Aorta (tissue), 5 donors: ENCODE measurements at regions not wholly inside any gene's neighbourhood (a gene's known extent, or its start where the extent isn't known, plus 50 kb on each side); places are given as distances from the start of the nearest gene placed in this dataset.

Experiments
- ATAC-seq: fragments of 200-7000 bp; cut with Tn5 transposase; one replicate; pipeline ENCODE4 v1.9.1; 2022; ENCODE audit warnings: moderate library complexity; ENCODE audit not compliant: low FRiP score
- DNase-seq, 2 donors: peaks; one replicate each; pipeline ENCODE4 v3.0.0-alpha.2; 2020
- H3K27ac ChIP-seq, 2 donors: one replicate each; pipeline ENCODE4 v1.5.1; 2013; ENCODE audit warnings: low read length in 2 of 2, mild to moderate bottlenecking in 2 of 2, moderate library complexity in 2 of 2, control low read depth in 1 of 2, inconsistent platforms in 1 of 2, low read depth in 1 of 2
- H3K27me3 ChIP-seq, 2 donors: one replicate each; pipeline ENCODE4 v1.6.1; 2013; ENCODE audit warnings: control low read depth in 1 of 2, low read length in 1 of 2, mild to moderate bottlenecking in 1 of 2, moderate library complexity in 1 of 2; ENCODE audit not compliant: insufficient read depth in 2 of 2, control insufficient read depth in 1 of 2
- H3K36me3 ChIP-seq, 2 donors: one replicate each; pipeline ENCODE4 v1.6.1; 2013; ENCODE audit warnings: control low read depth in 1 of 2, low read length in 1 of 2, mild to moderate bottlenecking in 1 of 2; ENCODE audit not compliant: insufficient read depth in 2 of 2, control insufficient read depth in 1 of 2
- H3K4me1 ChIP-seq, 2 donors: one replicate each; pipeline ENCODE4 v1.6.1; 2013; ENCODE audit warnings: low read length in 2 of 2, control low read depth in 1 of 2, mild to moderate bottlenecking in 1 of 2, moderate library complexity in 1 of 2; ENCODE audit not compliant: insufficient read depth in 2 of 2, control insufficient read depth in 1 of 2
- H3K4me3 ChIP-seq, 2 donors: one replicate each; pipeline ENCODE4 v1.5.1; 2013; ENCODE audit warnings: low read length in 2 of 2, control low read depth in 1 of 2, mild to moderate bottlenecking in 1 of 2
- H3K9me3 ChIP-seq: one replicate; pipeline ENCODE4 v1.6.1; 2013; ENCODE audit warnings: mild to moderate bottlenecking, low read length; ENCODE audit not compliant: control insufficient read depth
- WGBS, 2 donors: extraction: QIAGEN DNeasy Blood & Tissue Kit; methylation state at CpG; one replicate each; pipeline ENCODE4 v1.1.7; 2013; 5-methylcytosine and 5-hydroxymethylcytosine counted together
- intact Hi-C, 2 donors: fragments of 100-400 bp; cut with DNase I; formaldehyde crosslinking; loops; one replicate each; pipeline versions ENCODE4 v1.14.2 to v1.15.0; 2022
- donor health status: healthy with polysubstance abuse.
- donor health status: Bipolar disorder and iron deficiency.
- donor health status: DM: no; HTN: no; CAD: no.
- donor health status: DM: no; HTN: no; CAD: no.
- donor health status: DM: yes; HTN: yes; CAD: no.

DNA sequence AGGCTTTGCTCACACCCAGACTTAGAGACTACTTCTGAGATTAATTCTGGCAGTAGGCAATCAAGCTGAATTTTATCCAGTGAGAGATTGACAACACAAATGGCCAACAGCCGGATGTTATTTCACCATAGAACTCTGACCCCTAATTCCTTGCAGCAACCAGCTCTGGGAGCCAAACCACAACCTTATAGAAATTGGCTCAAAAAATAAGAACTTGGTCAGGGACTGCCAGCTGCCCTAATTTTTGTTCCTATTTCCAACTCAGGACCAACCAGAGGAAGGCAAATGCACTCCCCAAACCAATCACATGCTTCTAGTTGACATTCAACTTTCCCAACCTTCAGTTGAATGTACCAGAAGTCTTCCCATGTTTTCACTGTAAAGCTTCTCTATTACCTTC is 269.7 kb downstream of the HS3ST1 start:
- 84 to 90% methylated on average over 1 of the region's 1 CpG for WGBS, 2 donors
- Histone ChIP-seq H3K36me3 (no peaks in the 10 kb centered on the region), H3K4me3 (no peak overlapping the region), H3K27ac (no peak overlapping the region), H3K4me1 (no peaks in the 10 kb centered on the region), H3K9me3 (no peaks in the 10 kb centered on the region), H3K27me3 (no peaks in the 10 kb centered on the region)
- no peak for DNase-seq
- intact Hi-C loops, result no loop called here
- no peak for ATAC-seq

- Histone ChIP-seq H3K9me3 (no peaks in the 10 kb centered on the region), H3K27me3 (no peaks in the 10 kb centered on the region), H3K27ac (no peak overlapping the region), H3K4me3 (no peak overlapping the region), H3K36me3 (no peaks in the 10 kb centered on the region), H3K4me1 (no peaks in the 10 kb centered on the region)
- DNase-seq (no peak), ATAC-seq (no peak)
- WGBS, 2 donors, result 30 to 42% methylated on average over 5 of the region's 5 CpGs
- intact Hi-C loops, result no loop called here
Observed at GRCh38 chr4:11155208-11155867, 273.4 kb downstream of the HS3ST1 start.

GRCh38 chr4:11153171-11153750 is 275.4 kb downstream of the HS3ST1 start:
- WGBS, 2 donors, result 83 to 85% methylated on average over 3 of the region's 3 CpGs
- DNase-seq (no peak), ATAC-seq (no peak)
- no peaks in the 10 kb centered on the region for H3K9me3 ChIP-seq
- no peaks in the 10 kb centered on the region for H3K36me3 ChIP-seq
- no peaks in the 10 kb centered on the region for H3K27me3 ChIP-seq
- H3K27ac ChIP-seq, result no peak overlapping the region
- H3K4me1 ChIP-seq, result no peaks in the 10 kb centered on the region
- H3K4me3 ChIP-seq, result no peak overlapping the region
- intact Hi-C loops, result no loop called here

- H3K4me1 ChIP-seq, result no peaks in the 10 kb centered on the region
- no peak overlapping the region for H3K4me3 ChIP-seq
- no peak overlapping the region for H3K27ac ChIP-seq
- DNase-seq (no peak), ATAC-seq (no peak)
- WGBS, 2 donors, result 95 to 99% methylated on average over 2 of the region's 2 CpGs
- H3K27me3 ChIP-seq, result no peaks in the 10 kb centered on the region
- intact Hi-C loops, result no loop called here
- no peaks in the 10 kb centered on the region for H3K36me3 ChIP-seq
- no peaks in the 10 kb centered on the region for H3K9me3 ChIP-seq
Observed at GRCh38 chr4:11152684-11153083, 276.0 kb downstream of the HS3ST1 start.

DNA sequence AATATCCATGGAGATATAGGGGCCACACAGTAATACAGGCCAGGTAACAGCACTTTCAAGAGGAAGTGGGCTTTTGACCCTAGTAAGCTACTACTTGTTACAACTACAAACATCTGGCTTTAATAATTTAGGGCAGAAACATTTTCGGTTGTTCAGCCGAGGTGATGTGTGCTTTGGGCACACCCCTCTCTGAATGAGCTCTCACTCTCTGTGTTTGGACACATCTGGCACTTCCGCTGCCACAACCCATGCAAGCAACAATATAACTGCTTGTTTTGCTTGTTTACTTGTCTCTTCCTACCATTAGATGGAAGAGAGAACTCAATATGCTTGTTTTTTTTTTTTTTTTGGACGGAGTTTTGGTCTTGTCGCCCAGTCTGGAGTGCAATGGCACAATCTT is 277.2 kb downstream of the HS3ST1 start:
- no peaks in the 10 kb centered on the region for H3K36me3 ChIP-seq
- DNase-seq, result no peak
- WGBS, 2 donors, result 89 to 95% methylated on average over 5 of the region's 5 CpGs
- H3K4me1 ChIP-seq, result no peaks in the 10 kb centered on the region
- H3K27me3 ChIP-seq, result no peaks in the 10 kb centered on the region
- no peak overlapping the region for H3K27ac ChIP-seq
- ATAC-seq, result no peak
- H3K9me3 ChIP-seq, result no peaks in the 10 kb centered on the region
- H3K4me3 ChIP-seq, result no peak overlapping the region
- intact Hi-C loops, result no loop called here

GRCh38 chr4:11149612-11150259 is 279.0 kb downstream of the HS3ST1 start:
- 53 to 60% methylated on average over 4 of the region's 4 CpGs for WGBS, 2 donors
- DNase-seq (no peak), ATAC-seq (no peak)
- Histone ChIP-seq H3K36me3 (no peaks in the 10 kb centered on the region), H3K4me3 (no peak overlapping the region), H3K27ac (no peak overlapping the region), H3K9me3 (no peaks in the 10 kb centered on the region), H3K27me3 (no peaks in the 10 kb centered on the region), H3K4me1 (no peaks in the 10 kb centered on the region)
- intact Hi-C loops, result no loop called here

- intact Hi-C loops, result no loop called here
- 52 to 88% methylated on average over 1 of the region's 1 CpG for WGBS, 2 donors
Observed at GRCh38 chr4:11139871-11140270, 288.8 kb downstream of the HS3ST1 start.

DNA sequence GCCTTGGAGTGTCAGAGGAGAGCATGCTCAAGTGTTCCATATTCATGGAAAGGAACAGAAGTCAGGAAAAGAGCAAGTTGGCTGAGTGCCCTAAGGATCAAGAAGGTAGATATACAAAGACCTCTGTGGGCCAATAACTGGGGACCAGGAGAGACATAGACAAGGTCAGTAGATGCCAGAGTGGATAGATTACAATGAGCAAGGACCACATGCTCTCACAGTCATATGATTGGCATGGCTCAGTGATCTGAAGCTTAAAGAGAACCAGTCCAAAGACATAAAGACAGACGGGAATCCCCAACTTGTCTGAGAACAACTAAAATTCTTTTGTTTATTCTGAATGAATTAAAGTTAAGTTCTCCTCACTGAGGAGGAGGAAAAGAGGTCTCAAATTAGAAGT is 289.7 kb downstream of the HS3ST1 start:
- Histone ChIP-seq H3K9me3 (no peaks in the 10 kb centered on the region), H3K4me3 (no peak overlapping the region), H3K27ac (no peak overlapping the region), H3K27me3 (no peaks in the 10 kb centered on the region), H3K36me3 (no peaks in the 10 kb centered on the region), H3K4me1 (no peaks in the 10 kb centered on the region)
- no peak for ATAC-seq
- no peak for DNase-seq
- WGBS, 2 donors, result 85 to 88% methylated on average over 1 of the region's 1 CpG
- intact Hi-C loops, result no loop called here

More at GRCh38 chr4:11139871-11140270, 288.8 kb downstream of the HS3ST1 start:
- H3K9me3 ChIP-seq, result no peaks in the 10 kb centered on the region
- no peaks in the 10 kb centered on the region for H3K36me3 ChIP-seq
- H3K4me1 ChIP-seq, result no peaks in the 10 kb centered on the region
- ATAC-seq (no peak), DNase-seq (no peak)
- no peak overlapping the region for H3K27ac ChIP-seq
- no peak overlapping the region for H3K4me3 ChIP-seq
- no peaks in the 10 kb centered on the region for H3K27me3 ChIP-seq

DNA sequence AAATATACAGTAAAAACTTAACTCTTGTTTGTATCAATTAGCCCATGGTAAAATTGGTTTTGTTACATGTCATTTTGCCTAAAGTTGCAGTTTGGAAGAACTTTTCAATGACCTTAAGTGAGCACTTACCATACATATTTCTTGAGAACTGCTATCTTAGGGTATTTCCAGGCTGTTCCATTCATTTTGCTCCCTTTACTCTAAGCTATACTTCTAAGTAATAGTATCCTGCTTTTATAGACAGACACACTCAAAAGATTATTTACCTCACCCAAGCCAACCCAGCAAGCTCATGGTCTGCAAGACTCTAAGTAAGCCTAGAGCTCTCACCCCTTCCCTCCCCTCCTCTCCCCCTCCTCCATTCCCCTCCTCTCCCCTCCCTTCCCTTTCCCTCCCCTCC is 294.0 kb downstream of the HS3ST1 start:
- no peaks in the 10 kb centered on the region for H3K9me3 ChIP-seq
- H3K27me3 ChIP-seq, result no peaks in the 10 kb centered on the region
- H3K36me3 ChIP-seq, result no peaks in the 10 kb centered on the region
- H3K27ac ChIP-seq, result no peak overlapping the region
- H3K4me1 ChIP-seq, result no peaks in the 10 kb centered on the region
- intact Hi-C loops, result no loop called here
- ATAC-seq (no peak), DNase-seq (no peak)
- no peak overlapping the region for H3K4me3 ChIP-seq
